C4-2B (cell line): ENCODE measurements at regions not wholly inside any gene's neighbourhood (a gene's known extent, or its start where the extent isn't known, plus 50 kb on each side); places are given as distances from the start of the nearest gene placed in this dataset.

Experiments used
- H3K27ac ChIP-seq: fragments of 450-650 bp; 2 replicates; pipeline ENCODE4 v1.5.1; 2017
- CTCF ChIP-seq: fragments of 450-650 bp; conservative IDR thresholded peaks from 2 replicates; pipeline ENCODE4 v1.5.1; 2017; ENCODE audit warnings: mild to moderate bottlenecking
- ZFX ChIP-seq: fragments of 450-650 bp; IDR thresholded peaks from 2 replicates; pipeline ENCODE4 v1.6.1; 2017

DNA sequence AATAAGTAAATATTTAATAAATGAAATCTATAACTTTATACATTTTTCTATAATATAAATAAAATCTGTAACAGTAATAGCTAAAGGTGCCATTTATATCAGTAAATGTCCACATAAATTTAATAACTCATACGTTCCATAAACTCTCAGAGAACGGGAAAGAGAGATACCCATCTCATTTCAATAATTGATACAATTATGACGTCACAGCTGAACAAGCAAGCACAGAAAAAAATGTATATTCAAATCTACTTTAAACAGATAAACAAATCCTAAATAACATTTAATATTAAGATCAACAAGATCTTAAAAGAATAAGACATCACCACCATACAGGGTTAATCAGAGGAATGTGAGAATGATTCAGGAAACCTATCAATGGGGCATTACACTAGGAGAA lies 1136.5 kb downstream of the TBC1D22A start:
- TF ChIP-seq CTCF (no peak), ZFX (no peak)
- H3K27ac ChIP-seq, result no peak overlapping the region

GRCh38 chr22:47891609-47892008 lies 1129.2 kb downstream of the TBC1D22A start:
- TF ChIP-seq ZFX (no peak), CTCF (no peak)
- H3K27ac ChIP-seq, result no peak overlapping the region

DNA sequence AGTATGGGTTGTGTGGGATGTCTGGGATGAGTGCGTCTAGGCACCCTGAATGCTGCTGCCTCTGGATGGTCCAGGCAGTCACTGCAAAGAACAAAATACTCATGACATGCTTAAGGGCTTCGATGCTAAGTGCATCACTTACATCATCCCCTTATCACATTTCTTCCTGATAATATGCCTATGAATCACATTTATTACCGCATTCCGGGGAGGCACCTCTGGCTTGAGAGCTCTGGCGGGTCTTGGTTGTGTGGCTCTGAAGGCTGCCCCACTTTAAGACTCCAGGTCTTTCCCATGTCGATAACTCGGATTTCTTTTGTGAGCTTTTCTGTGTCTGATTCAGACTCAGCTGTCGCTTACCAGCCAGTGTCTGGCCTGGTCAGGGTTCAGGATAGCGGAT lies 1126.4 kb downstream of the TBC1D22A start:
- H3K27ac ChIP-seq, result no peak overlapping the region
- TF ChIP-seq CTCF (no peak), ZFX (no peak)

GRCh38 chr22:47884775-47885174 lies 1122.3 kb downstream of the TBC1D22A start:
- TF ChIP-seq CTCF, result no peak
- no peak for TF ChIP-seq ZFX
- no peak overlapping the region for H3K27ac ChIP-seq

GRCh38 chr22:47884200-47884599 lies 1121.8 kb downstream of the TBC1D22A start:
- TF ChIP-seq CTCF, result no peak
- no peak for TF ChIP-seq ZFX
- H3K27ac ChIP-seq, result no peak overlapping the region

DNA sequence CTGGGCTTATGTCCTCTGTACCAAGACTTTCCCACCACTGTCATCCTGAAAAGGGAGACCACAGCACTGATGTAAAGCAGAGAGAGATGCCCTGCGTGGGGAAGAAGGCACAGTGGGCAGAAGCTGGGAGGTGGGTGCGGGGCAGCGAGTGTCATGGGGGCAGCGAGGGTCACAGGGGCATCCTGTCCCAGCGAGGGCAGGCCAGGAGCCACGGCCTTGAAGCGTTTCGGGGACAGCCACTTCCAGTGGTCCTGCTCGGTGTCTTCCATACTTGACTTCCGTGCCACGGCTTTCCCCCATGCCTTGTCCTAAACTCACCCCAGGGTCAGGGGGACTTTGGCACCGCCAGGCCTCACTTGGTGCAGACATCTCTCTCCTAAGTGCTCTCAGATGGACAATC lies 1121.3 kb downstream of the TBC1D22A start:
- H3K27ac ChIP-seq, result no peak overlapping the region
- TF ChIP-seq ZFX, result no peak
- TF ChIP-seq CTCF, result no peak

DNA sequence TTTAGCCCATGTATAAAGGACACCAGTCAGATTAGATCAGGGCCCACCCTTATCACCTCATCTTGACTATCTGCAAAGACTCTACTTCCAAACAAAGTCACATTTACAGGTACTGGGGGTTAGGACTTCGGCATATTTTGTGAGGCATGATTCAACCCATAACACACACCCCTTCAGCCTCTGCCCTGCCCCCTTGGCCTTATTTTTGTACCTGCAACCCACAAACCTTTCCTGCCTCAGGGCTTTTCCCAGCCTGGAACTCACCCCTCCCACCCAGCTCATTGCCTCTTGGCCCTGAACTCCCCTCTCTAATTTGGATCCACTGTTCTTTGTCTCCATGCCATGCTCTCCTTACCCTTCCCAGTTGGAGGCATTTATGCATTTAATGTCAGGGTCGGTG lies 1116.9 kb downstream of the TBC1D22A start:
- TF ChIP-seq ZFX (no peak), CTCF (no peak)
- H3K27ac ChIP-seq, result peak overlapping the region; percentile 38; the same call in 1 of the 2 replicates
